AG04450 (cell line): ENCODE measurements at regions not wholly inside any gene's neighbourhood (a gene's known extent, or its start where the extent isn't known, plus 50 kb on each side); places are given as distances from the start of the nearest gene placed in this dataset.

Experiments
- CTCF ChIA-PET: fragments of 300-600, 350-600 bp; formaldehyde crosslinking; extraction: SDS; loops from one replicate; lab custom pipeline; 2022; ENCODE audit warnings: antibody characterized with exemption, inconsistent platforms; lab: Charles Lee
- POLR2A ChIA-PET: fragments of 350-600 bp; formaldehyde crosslinking; extraction: SDS; loops from one replicate; lab custom pipeline; 2021; ENCODE audit warnings: antibody characterized with exemption, inconsistent platforms; lab: Yijun Ruan, JAX
- DNase-seq: peaks from one replicate; pipeline ENCODE4 v3.0.0-alpha.2; 2011; ENCODE audit warnings: low read depth, low spot score
- H3K27ac ChIP-seq: one replicate; pipeline ENCODE4 v1.5.1; 2012; ENCODE audit warnings: low read depth, low read length, control low read depth
- H3K27me3 ChIP-seq: one replicate; pipeline ENCODE4 v1.6.0; 2012; ENCODE audit warnings: low read length; ENCODE audit not compliant: control insufficient read depth, insufficient read depth
- H3K4me3 ChIP-seq: 2 replicates; pipeline ENCODE4 v1.5.1; 2011; ENCODE audit warnings: mild to moderate bottlenecking, low read depth, low read length, control low read depth
- H3K9me3 ChIP-seq: 2 replicates; pipeline ENCODE4 v1.5.1; 2012; ENCODE audit warnings: low read length; ENCODE audit not compliant: control insufficient read depth, insufficient read depth
- CTCF ChIP-seq: IDR thresholded peaks from 2 replicates; pipeline ENCODE4 v1.5.1; 2011; ENCODE audit warnings: low read depth, low read length, control low read depth, inconsistent platforms

GRCh38 chr16:85534536-85535351 lies 78.4 kb upstream of the GSE1 start:
- H3K4me3 ChIP-seq, result no peak overlapping the region
- ChIA-PET CTCF (no interaction called here), POLR2A (no interaction called here)
- H3K27ac ChIP-seq, result peak overlapping the region; percentile 2
- H3K9me3 ChIP-seq, result peaks cover 11% of the 10 kb centered on the region
- TF ChIP-seq CTCF, result no peak
- no peaks in the 10 kb centered on the region for H3K27me3 ChIP-seq
- DNase-seq, result no peak

GRCh38 chr16:85535352-85536072 lies 77.6 kb upstream of the GSE1 start:
- Histone ChIP-seq H3K27ac (peak overlapping the region; percentile 2), H3K4me3 (no peak overlapping the region), H3K9me3 (peaks cover 14% of the 10 kb centered on the region), H3K27me3 (no peaks in the 10 kb centered on the region)
- ChIA-PET POLR2A (no interaction called here), CTCF (no interaction called here)
- no peak for TF ChIP-seq CTCF
- no peak for DNase-seq

- peaks cover 14% of the 10 kb centered on the region for H3K9me3 ChIP-seq
- H3K4me3 ChIP-seq, result no peak overlapping the region
- no peaks in the 10 kb centered on the region for H3K27me3 ChIP-seq
- no peak overlapping the region for H3K27ac ChIP-seq
- TF ChIP-seq CTCF, result no peak
- no peak for DNase-seq
- CTCF ChIA-PET, result no interaction called here
- POLR2A ChIA-PET, result no interaction called here
These were observed 77.1 kb upstream of the GSE1 start for GRCh38 chr16:85536073-85536410.

- DNase-seq, result no peak
- H3K9me3 ChIP-seq, result peaks cover 14% of the 10 kb centered on the region
- POLR2A ChIA-PET, result no interaction called here
- H3K27me3 ChIP-seq, result no peaks in the 10 kb centered on the region
- H3K4me3 ChIP-seq, result no peak overlapping the region
- no peak for TF ChIP-seq CTCF
- no peak overlapping the region for H3K27ac ChIP-seq
- CTCF ChIA-PET, result no interaction called here
These were observed 76.5 kb upstream of the GSE1 start for GRCh38 chr16:85536411-85537330.
